Tibial nerve (tissue), 4 donors: ENCODE measurements at regions not wholly inside any gene's neighbourhood (a gene's known extent, or its start where the extent isn't known, plus 50 kb on each side); places are given as distances from the start of the nearest gene placed in this dataset.

Experiments used
- DNase-seq, 2 donors: peaks; one replicate each; pipeline ENCODE4 v3.0.0-alpha.2; 2019; ENCODE audit warnings: low spot score in 2 of 2
- H3K27ac ChIP-seq, 4 donors: fragments of 200-600 bp; sonication (generic) in 3 of 4; one replicate each; pipeline ENCODE4 v1.5.1; 2017 to 2019; ENCODE audit warnings: mild to moderate bottlenecking in 1 of 4
- H3K27me3 ChIP-seq, 2 donors: fragments of 200-600 bp; sonication (generic) in 1 of 2; one replicate each; pipeline versions ENCODE4 v1.5.1 to v1.6.0; 2017 to 2019
- H3K36me3 ChIP-seq, 3 donors: fragments of 200-600 bp; sonication (generic); one replicate each; pipeline ENCODE4 v1.5.1; 2018 to 2019
- H3K4me1 ChIP-seq, 4 donors: fragments of 200-600 bp; sonication (generic) in 3 of 4; one replicate each; pipeline ENCODE4 v1.5.1; 2017 to 2019
- H3K4me3 ChIP-seq, 4 donors: fragments of 200-600 bp; sonication (generic) in 3 of 4; one replicate each; pipeline ENCODE4 v1.5.1; 2017 to 2019; ENCODE audit warnings: mild to moderate bottlenecking in 1 of 4, moderate library complexity in 1 of 4
- H3K9me3 ChIP-seq, 4 donors: fragments of 200-600 bp; sonication (generic) in 3 of 4; one replicate each; pipeline ENCODE4 v1.5.1; 2017 to 2019
- EP300 ChIP-seq, 2 donors: sonication (generic); formaldehyde crosslinking; IDR thresholded peaks; one replicate each; pipeline ENCODE4 v1.6.1; 2017; ENCODE audit warnings: antibody characterized with exemption in 2 of 2, mild to moderate bottlenecking in 1 of 2
- WGBS, 2 donors: methylation state at CpG; one replicate each; pipeline ENCODE4 v1.1.5; 2018; 5-methylcytosine and 5-hydroxymethylcytosine counted together

DNA sequence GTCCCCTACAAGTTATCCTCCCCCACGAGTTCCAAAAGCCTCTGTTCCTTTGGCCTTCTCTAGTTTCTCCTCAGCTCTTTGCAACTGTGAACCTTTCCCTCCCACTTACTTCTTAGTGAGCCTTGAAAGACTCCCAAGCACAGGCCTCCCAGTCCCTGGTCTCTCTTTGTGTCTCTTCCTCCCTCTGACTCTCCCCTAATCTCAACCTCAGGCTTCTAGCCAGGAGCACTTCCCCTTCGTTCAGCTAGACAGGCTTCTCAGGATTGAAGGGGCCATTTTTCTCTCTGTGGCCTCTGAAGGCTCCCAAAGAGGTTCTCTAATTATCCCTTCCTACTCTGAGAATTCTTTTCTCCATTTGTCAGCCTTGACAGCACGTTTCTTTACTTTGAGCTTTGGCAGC, 50.2 kb upstream of the PHYHIPL start:
- no peaks in the 10 kb centered on the region for H3K27me3 ChIP-seq
- DNase-seq = no peak
- H3K4me1 ChIP-seq = no peaks in the 10 kb centered on the region
- H3K27ac ChIP-seq = no peak overlapping the region
- WGBS, 2 donors = 56 to 57% methylated on average over 3 of the region's 3 CpGs
- no peak for TF ChIP-seq EP300 (IDR thresholded peaks at IDR 0.05)
- H3K9me3 ChIP-seq = no peaks in the 10 kb centered on the region
- no peak overlapping the region for H3K4me3 ChIP-seq
- no peaks in the 10 kb centered on the region for H3K36me3 ChIP-seq
